ENCODE measurements at regions not wholly inside any gene's neighbourhood (a gene's known extent, or its start where the extent isn't known, plus 50 kb on each side); places are given as distances from the start of the nearest gene placed in this dataset.
"Not testable (repeated sequence)": the region's sequence is repeated elsewhere in the genome, so short reads cannot be mapped to it uniquely, and the experiment has no call there.

DNA sequence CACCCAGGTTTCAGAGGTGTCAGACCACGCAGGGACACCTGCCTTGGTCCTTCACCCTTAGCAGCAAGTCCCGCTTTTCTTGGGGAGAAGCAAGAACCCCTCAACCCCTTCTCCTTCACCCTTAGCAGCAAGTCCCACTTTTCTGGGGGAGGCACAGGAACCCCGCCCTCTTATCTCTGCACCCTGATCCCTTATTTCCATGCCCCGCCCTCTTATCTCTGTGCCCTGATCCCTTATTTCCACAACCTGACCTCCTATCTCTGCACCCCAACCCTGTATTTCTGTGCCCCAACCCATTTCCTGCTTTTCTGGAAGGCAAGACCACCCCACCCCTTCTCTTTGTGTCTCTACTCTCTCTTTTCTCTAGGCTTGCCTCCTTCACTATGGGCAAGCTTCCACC lies 94.7 kb upstream of the DEFB108B start:
- H3K9me3 ChIP-seq, H3K4me3 ChIP-seq, H3K36me3 ChIP-seq, H3K27ac ChIP-seq, ATAC-seq, H3K4me1 ChIP-seq, H3K27me3 ChIP-seq: not testable (repeated sequence)
- WGBS, 2 donors (ENCODE audit: low coverage in 1 of 2) = 84 to 92% methylated on average over 4 of the region's 4 CpGs

DNA sequence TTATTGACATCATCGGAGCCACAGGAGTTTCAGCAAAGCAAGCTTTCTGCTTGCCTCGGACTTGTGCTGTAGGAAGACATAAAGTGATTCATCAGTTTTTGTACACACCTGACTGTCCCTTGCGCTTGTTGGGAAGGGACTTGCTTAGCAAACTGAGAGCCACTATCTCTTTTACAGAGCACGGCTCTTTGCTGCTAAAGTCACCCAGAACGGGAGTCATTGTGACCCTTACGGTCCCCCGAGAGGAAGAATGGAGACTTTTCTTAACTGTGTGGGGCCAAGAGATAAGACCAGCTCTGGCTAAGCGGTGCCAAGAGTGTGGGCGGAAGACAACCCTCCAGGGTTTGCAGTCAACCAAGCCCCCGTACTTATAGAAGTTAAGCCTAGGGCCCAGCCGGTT lies 89.6 kb upstream of the DEFB108B start:
- H3K4me3 ChIP-seq, H3K27ac ChIP-seq, ATAC-seq, H3K36me3 ChIP-seq, H3K4me1 ChIP-seq, H3K27me3 ChIP-seq, H3K9me3 ChIP-seq: not testable (repeated sequence)
- 89% methylated on average over 7 of the region's 11 CpGs; no CpG with 5 or more reads in 1 of the 2 donors for WGBS, 2 donors (ENCODE audit: low coverage in 1 of 2)

DNA sequence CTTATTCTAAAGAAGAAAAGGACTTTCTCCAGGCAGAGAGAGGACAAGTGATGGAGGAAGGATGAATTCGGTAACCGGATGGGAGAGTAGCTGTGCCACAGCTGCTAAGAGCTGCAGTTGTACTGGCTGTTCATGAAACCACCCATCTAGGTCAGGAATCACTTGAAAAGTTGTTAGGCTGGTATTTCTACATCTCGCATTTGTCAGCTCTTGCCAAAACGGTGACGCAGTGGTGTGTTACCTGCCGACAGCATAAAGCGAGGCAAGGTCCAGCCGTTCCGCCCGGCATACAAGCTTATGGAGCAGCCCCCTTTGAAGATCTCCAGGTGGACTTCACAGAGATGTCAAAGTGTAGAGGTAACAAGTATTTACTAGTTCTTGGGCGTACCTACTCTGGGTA lies 87.3 kb upstream of the DEFB108B start:
- ATAC-seq, H3K4me3 ChIP-seq, H3K4me1 ChIP-seq, H3K27me3 ChIP-seq, H3K27ac ChIP-seq, H3K9me3 ChIP-seq, H3K36me3 ChIP-seq: not testable (repeated sequence)
- WGBS, 2 donors (ENCODE audit: low coverage in 1 of 2) = 85 to 97% methylated on average over 6 to 8 of the region's 11 CpGs

DNA sequence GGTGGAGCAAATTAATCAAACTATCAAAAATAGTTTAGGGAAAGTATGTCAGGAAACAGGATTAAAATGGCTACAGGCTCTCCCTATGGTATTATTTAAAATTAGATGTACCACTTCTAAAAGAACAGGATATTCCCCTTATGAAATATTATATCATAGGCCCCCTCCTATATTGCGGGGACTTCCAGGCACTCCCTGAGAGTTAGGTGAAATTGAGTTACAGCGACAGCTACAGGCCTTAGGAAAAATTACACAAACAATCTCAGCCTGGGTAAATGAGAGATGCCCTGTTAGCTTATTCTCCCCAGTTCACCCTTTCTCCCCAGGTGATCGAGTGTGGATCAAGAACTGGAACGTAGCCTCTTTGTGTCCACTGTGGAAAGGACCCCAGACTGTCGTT lies 86.7 kb upstream of the DEFB108B start:
- not testable (repeated sequence) for H3K27me3 ChIP-seq, H3K27ac ChIP-seq, H3K4me1 ChIP-seq, H3K9me3 ChIP-seq, H3K36me3 ChIP-seq, H3K4me3 ChIP-seq, ATAC-seq
- no CpG with 5 or more reads among the region's 5 CpGs for WGBS, 2 donors (ENCODE audit: low coverage in 1 of 2)

DNA sequence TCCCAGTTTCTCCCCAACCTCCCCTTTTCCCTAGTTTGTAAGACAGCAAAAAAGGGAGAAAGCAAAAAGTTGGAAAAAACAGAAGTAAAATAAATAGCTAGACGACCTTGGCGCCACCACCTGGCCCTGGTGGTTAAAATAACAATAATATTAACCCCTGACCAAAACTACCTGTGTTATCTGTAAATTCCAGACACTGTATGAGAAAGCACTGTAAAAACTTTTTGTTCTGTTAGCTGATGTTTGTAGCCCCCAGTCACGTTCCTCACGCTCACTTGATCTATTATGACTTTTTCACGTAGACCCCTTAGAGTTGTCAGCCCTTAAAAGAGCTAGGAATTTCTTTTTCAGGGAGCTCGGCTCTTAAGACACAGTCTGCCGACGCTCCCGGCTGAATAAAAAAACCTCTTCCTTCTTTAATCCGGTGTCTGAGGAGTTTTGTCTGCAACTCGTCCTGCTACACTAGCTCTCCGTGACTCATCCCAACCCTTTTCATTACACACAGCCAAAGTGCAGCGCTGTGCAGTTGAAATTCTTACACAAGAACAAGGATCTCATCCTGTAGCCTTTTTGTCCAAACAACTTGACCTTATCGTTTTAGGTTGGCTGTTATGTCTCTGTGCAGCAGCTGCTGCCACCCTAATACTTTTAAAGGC lies 83.9 kb upstream of the DEFB108B start:
- not testable (repeated sequence) for H3K27ac ChIP-seq, H3K36me3 ChIP-seq, H3K4me3 ChIP-seq, ATAC-seq, H3K4me1 ChIP-seq, H3K9me3 ChIP-seq
- peaks cover 11% of the 10 kb centered on the region for H3K27me3 ChIP-seq
- WGBS, 2 donors (ENCODE audit: low coverage in 1 of 2) = 19 to 25% methylated on average over 13 to 14 of the region's 14 CpGs

DNA sequence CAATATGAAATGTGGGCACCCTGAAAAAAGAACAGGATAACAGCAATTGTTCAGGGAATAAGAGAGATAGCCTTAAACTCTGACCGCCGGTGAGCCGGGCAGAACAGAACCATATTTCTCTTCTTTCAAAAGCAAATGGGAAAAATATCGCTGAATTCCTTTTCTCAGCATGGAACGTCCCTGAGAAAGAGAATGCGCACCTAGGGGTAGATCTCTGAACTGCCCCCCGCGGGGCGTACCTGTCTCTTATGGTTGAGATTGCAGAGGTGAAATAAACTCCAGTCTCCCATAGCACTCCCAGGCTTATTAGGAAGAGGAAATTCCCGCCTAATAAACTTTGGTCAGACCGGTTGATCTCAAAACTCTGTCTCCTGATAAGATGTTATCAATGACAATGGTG lies 82.1 kb upstream of the DEFB108B start:
- H3K36me3 ChIP-seq, H3K27ac ChIP-seq, H3K4me1 ChIP-seq, H3K27me3 ChIP-seq, H3K4me3 ChIP-seq, ATAC-seq, H3K9me3 ChIP-seq: not testable (repeated sequence)
- WGBS, 2 donors (ENCODE audit: low coverage in 1 of 2) = 56 to 67% methylated on average over 3 to 10 of the region's 11 CpGs

DNA sequence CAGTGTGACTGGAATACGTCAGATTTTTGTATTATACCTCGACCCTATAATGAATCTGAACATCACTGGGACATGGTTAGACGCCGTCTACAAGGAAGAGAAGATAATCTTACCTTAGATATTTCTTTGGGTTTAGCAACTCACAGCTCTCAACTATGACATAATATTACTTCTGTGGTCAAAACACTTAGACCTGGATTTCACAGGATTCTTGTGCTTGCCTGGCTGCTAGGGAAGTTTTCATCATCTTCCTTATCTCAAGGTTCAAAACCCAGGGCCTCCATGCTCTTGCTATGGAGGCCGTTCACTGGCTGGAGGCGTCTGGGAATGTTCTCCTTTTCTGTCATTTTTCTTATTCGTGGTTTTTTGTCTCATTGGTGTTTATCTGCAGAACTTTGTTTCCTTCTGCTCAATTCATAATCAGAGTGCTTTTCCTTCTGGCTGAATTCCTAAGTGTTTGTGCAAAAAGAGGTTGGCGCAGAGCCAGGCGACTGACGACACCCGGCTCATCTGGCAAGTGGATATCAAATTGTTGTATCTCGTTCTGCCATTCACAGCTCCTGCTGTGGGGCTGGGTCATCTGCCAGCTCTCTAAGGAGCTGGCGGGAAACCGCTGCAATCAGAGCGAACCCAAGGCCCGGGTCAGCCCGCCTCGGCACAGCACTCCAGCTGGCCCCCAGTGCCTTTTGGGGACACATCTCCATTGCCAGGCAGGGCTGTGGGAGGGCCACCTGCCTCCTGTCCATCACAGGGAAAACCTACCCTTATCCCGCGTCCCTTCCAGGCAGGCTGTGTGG lies 68.1 kb upstream of the DEFB108B start:
- not testable (repeated sequence) for H3K4me3 ChIP-seq, H3K27me3 ChIP-seq, H3K36me3 ChIP-seq, ATAC-seq, H3K9me3 ChIP-seq
- peaks cover 0 to 15% (median 0%) of the 10 kb centered on the region in 3 donors for H3K4me1 ChIP-seq
- 31 to 68% methylated on average over 4 to 10 of the region's 20 CpGs for WGBS, 2 donors (ENCODE audit: low coverage in 1 of 2)
- H3K27ac ChIP-seq = peak overlapping the region in 2 of 4 donors; percentile 25 to 35

DNA sequence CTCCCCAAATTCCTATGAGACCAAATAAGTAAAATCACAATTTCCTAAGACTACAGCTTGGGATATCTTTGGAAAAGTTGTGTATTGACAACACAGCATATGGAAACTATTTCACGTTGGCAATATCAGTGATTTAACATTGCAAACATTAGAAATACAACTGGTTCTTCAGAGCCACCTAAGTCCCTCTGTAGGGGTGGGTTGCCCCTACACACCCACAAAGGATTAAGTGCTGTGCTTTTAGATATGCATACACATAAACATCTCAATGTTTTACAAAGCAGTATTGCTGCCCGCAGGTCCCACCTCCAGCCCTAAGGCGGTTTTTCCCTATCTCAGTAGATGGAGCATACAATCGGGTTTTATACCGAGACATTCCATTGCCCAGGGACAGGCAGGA lies 66.0 kb upstream of the DEFB108B start:
- not testable (repeated sequence) for H3K4me3 ChIP-seq, ATAC-seq, H3K27me3 ChIP-seq, H3K27ac ChIP-seq, H3K9me3 ChIP-seq, H3K36me3 ChIP-seq
- 37 to 75% methylated on average over 1 to 2 of the region's 5 CpGs for WGBS, 2 donors (ENCODE audit: low coverage in 1 of 2)
- peaks cover 0 to 15% (median 0%) of the 10 kb centered on the region in 3 donors for H3K4me1 ChIP-seq

DNA sequence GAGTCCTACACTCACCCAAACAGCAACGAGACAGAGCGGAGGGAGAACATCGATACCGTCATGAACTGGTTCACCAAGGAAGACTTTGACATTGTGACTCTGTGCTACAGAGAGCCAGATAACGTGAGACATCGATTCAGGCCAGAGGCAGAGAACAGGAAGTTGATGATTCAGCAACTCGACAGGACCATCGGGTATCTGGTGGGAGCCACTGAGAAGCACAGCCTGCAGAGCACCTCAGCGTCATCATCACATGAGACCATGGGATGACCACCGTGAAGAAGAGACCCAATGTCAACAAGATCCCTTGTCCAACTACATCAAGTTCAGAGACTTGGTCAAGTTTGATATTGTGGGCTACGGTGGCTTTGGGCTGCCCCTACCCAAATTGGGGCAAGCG lies 60.8 kb upstream of the DEFB108B start:
- not testable (repeated sequence) for H3K4me3 ChIP-seq, H3K4me1 ChIP-seq, H3K27me3 ChIP-seq, H3K9me3 ChIP-seq, ATAC-seq, H3K27ac ChIP-seq, H3K36me3 ChIP-seq
- WGBS, 2 donors (ENCODE audit: low coverage in 1 of 2) = 91 to 94% methylated on average over 6 to 10 of the region's 12 CpGs

DNA sequence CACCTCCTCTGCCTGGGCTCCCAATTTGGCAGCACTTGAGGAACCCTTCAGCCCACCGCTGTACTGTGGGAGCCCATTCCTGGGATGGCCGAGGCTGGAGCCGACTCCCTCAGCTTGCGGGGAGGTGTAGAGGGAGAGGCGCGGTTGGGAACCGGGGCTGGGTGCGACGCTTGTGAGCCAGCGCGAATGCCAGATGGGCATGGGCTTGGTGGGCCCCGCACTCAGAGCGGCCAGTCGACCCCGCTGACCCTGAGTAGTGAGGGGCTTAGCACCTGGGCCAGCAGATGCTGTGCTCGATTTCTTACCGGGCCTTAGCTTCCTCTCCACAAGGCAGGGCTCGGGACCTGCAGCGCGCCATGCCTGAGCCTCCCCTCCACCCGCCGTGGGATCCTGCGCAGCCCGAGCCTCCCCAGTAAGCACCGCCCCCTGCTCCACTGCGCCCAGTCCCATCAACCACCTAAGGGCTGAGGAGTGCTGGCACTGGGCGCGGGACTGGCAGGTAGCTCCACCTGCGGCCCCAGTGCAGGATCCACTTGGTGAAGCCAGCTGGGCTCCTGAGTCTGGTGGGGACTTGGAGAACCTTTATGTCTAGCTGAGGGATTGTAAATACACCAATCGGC lies 58.3 kb upstream of the DEFB108B start:
- H3K27ac ChIP-seq = no peak overlapping the region
- H3K27me3 ChIP-seq = no peaks in the 10 kb centered on the region
- no peaks in the 10 kb centered on the region for H3K4me1 ChIP-seq
- no peak overlapping the region for H3K4me3 ChIP-seq
- no peaks in the 10 kb centered on the region for H3K36me3 ChIP-seq
- no peak for ATAC-seq
- H3K9me3 ChIP-seq = no peaks in the 10 kb centered on the region
- WGBS, 2 donors (ENCODE audit: low coverage in 1 of 2) = no CpG with 5 or more reads among the region's 30 CpGs
- TF ChIP-seq, protein P1, sequence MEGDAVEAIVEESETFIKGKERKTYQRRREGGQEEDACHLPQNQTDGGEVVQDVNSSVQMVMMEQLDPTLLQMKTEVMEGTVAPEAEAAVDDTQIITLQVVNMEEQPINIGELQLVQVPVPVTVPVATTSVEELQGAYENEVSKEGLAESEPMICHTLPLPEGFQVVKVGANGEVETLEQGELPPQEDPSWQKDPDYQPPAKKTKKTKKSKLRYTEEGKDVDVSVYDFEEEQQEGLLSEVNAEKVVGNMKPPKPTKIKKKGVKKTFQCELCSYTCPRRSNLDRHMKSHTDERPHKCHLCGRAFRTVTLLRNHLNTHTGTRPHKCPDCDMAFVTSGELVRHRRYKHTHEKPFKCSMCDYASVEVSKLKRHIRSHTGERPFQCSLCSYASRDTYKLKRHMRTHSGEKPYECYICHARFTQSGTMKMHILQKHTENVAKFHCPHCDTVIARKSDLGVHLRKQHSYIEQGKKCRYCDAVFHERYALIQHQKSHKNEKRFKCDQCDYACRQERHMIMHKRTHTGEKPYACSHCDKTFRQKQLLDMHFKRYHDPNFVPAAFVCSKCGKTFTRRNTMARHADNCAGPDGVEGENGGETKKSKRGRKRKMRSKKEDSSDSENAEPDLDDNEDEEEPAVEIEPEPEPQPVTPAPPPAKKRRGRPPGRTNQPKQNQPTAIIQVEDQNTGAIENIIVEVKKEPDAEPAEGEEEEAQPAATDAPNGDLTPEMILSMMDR (IDR thresholded peaks at IDR 0.05) = no peak
- no peak for TF ChIP-seq EP300 (IDR thresholded peaks at IDR 0.05)
- no peak for TF ChIP-seq POLR2A (IDR thresholded peaks at IDR 0.05)
- TF ChIP-seq POLR2AphosphoS5 (IDR thresholded peaks at IDR 0.05) = no peak

DNA sequence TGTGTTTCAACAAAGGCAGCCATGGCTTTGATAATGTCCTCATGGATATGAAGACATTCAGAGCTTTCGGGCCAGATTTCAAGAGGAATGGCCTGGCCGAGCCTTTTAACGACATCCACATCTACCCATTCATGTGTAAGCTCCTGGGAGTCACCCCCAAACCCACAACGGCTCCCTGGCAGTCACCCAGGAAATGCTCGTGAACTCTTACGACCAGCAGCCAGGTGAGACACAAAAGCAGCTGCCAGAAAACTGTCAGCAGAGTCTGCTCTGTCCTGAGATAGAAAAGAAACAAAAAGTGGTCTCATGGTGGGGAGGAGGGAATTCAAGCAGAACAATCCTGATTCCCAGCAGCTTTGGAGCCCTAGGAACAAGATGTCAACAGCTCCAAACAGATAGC lies 52.9 kb upstream of the DEFB108B start:
- H3K9me3 ChIP-seq, H3K27ac ChIP-seq, H3K4me1 ChIP-seq, H3K27me3 ChIP-seq, H3K4me3 ChIP-seq, H3K36me3 ChIP-seq, ATAC-seq: not testable (repeated sequence)
- WGBS, 2 donors (ENCODE audit: low coverage in 1 of 2) = 52% methylated on average over 3 of the region's 6 CpGs; no CpG with 5 or more reads in 1 of the 2 donors

DNA sequence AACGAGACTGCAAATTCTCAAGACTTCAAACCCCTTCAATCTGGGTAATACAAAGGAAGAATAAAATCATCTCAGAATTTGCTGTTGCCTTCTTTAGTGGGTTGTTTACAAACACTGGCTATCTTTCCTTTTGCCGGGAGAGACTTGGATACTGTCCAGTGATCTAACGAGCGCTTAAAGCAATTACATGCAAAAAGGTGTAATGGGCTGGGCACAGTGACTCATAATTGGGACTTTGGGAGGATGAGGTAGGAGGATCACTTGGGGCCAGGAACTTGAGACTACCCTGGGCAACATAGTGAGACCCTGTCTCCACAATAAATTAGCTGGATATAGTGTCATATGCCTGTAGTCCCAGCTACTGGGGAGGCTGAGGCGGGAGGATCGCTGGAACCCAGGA lies 52.2 kb upstream of the DEFB108B start:
- not testable (repeated sequence) for H3K27ac ChIP-seq, H3K36me3 ChIP-seq, ATAC-seq, H3K27me3 ChIP-seq, H3K4me1 ChIP-seq, H3K4me3 ChIP-seq, H3K9me3 ChIP-seq
- WGBS, 2 donors (ENCODE audit: low coverage in 1 of 2) = 50 to 74% methylated on average over 2 to 3 of the region's 6 CpGs

Measured in gastroesophageal sphincter (tissue), 4 donors.